Ammon's horn (tissue), 1 donor: ENCODE measurements at regions not wholly inside any gene's neighbourhood (a gene's known extent, or its start where the extent isn't known, plus 50 kb on each side); places are given as distances from the start of the nearest gene placed in this dataset.
"Not testable (repeated sequence)": the region's sequence is repeated elsewhere in the genome, so short reads cannot be mapped to it uniquely, and the experiment has no call there.

ENCODE experiments used
- DNase-seq: peaks from one replicate; pipeline ENCODE4 v3.0.0-alpha.2; 2016; ENCODE audit warnings: low spot score

GRCh38 chr1:68868606-68869005, 371.7 kb upstream of the DEPDC1 start:
- DNase-seq, result no peak

- no peak for DNase-seq
Measured at GRCh38 chr1:68873144-68873543, 376.3 kb upstream of the DEPDC1 start.

DNA sequence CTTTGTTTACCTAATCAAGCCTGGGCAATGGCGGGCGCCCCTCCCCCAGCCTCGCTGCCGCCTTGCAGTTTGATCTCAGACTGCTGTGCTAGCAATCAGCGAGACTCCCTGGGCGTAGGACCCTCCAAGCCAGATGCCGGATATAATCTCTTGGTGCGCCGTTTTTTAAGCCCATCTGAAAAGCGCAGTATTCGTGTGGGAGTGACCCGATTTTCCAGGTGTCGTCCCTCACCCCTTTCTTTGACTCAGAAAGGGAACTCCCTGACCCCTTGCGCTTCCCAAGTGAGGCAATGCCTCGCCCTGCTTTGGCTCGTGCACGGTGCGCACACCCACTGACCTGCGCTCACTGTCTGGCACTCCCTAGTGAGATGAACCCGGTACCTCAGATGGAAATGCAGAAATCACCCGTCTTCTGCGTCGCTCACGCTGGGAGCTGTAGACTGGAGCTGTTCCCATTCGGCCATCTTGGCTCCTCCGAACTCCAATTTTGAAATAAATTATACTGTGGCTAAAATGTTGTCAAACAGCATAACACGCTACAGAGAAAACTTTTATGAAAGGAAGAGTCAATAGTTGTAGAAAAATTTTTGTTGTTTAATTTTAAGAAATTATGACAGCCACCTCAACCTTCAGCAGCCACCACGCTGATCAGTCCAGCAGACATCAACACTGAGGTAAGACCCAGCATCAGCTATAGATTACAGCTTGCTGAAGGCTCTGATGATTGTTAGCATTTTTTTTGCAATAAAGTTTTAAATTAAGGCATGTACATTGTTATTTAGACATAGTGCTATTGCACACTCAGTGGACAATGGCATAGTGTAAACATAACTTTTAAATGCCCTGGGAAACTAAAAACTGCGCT, 384.7 kb upstream of the DEPDC1 start:
- not testable (repeated sequence) for DNase-seq

- DNase-seq, result no peak
Measured at GRCh38 chr1:68889471-68889870, 392.6 kb upstream of the DEPDC1 start.

GRCh38 chr1:68890736-68891135, 393.9 kb upstream of the DEPDC1 start:
- DNase-seq, result no peak

DNA sequence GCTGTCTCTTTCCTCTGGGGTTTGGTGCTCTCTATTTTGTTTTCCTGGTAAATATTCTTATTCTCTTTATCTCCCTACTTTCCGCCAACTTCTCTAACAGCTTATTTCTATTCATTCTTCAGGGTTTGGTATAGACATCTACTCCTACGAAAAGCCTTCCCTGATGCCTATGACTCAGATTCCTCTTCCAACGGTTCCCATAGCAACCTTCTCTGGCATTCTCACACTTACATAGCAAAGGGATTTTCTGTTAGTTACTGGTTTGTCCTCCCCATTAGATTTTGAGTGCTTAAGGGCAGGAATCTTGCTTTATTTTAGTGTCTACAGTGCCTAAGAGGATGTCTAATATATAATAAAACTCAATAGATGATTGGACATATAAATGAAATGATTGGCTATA, 407.6 kb upstream of the DEPDC1 start:
- DNase-seq, result peak; percentile 70

DNA sequence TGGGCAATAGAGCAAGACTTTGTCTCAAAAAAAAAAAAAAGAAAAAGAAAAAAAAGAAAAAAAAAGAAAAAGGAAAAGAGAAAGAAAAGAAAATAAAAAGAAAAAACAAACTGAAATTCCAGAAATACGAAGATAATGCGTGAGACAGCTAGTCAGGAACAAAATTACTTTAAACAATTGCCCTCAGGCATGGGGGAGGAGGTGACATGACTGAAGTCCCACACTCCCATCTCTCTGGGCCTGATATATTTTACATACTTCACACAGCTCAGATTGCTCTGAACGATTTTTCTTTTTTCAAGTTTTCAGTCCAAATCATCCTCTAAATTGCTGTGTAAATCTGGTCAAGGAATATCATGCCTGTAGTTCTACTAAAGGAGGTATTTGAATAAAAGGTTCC, 409.5 kb upstream of the DEPDC1 start:
- no peak for DNase-seq

GRCh38 chr1:68907491-68907890, 410.6 kb upstream of the DEPDC1 start:
- no peak for DNase-seq

GRCh38 chr1:68908316-68908715, 411.4 kb upstream of the DEPDC1 start:
- no peak for DNase-seq

DNA sequence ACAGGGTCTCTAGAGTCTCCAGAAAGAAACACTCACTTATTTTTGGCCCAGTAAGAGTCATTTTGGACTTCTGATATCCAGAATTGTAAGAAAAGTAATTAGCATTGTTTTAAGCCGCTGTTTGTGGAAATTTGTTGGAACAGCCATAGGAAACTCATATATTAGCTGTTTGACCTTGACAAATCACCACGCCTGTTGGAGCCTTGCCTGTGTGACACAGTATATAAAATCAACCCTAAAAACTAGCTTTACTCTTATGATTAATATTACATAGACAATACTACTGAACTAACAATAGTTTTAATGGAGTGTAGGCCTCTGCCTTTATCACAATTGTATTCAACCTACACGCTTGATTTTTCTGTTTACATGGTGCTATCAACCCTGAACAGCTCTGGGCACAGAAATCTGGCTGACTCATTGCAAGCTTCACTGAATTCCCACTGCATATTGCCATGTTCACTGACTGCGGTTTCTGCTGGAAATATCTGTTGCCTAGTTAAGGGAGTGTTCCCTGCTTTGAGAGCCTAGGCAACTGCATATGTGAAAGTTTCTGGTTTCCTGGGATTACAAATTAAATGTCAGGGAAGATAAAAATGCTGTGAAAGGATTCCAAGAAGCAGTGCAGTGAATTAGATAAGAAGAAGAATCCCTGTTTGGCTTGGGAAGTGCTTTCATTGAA, 419.5 kb upstream of the DEPDC1 start:
- peak; percentile 78 for DNase-seq

DNA sequence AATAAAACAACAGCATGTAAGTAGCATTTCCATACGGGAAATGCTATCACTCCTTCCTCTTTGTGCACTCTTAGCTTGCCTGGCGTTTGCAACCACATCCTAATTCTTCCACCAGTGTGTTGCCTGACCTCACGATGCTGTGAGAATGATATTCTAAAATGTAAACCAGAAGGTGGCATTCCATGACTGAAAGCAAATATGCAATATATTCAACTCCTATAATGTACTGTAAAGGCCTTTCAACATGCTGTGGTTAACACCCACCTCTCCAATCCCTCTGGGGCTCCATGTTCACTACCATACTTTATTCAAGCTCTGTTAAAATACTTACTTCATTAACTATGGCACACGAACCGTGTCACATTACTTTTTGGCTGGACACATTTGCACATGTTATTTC, 420.6 kb upstream of the DEPDC1 start:
- no peak for DNase-seq

- DNase-seq, result no peak
Measured at GRCh38 chr1:68918563-68918962, 421.7 kb upstream of the DEPDC1 start.

DNA sequence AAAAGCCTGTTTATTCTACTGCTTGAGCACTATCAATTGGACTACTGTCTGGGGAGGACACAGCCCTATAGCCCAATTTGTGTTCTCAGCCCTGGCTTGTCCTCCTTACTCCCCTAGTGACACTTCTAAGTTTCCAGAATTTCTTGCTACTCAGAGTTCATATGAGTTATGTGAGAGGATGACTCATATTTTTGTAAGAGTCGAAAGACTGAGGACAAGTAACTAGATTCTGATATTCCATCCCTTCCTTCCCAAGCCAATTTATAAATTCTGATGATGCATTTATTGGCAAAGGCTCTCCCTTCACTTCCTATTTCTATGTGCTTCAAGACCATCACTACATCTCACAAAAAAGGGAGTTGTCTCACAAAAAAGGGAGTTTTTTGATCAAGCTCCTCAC, 422.2 kb upstream of the DEPDC1 start:
- DNase-seq, result no peak

DNA sequence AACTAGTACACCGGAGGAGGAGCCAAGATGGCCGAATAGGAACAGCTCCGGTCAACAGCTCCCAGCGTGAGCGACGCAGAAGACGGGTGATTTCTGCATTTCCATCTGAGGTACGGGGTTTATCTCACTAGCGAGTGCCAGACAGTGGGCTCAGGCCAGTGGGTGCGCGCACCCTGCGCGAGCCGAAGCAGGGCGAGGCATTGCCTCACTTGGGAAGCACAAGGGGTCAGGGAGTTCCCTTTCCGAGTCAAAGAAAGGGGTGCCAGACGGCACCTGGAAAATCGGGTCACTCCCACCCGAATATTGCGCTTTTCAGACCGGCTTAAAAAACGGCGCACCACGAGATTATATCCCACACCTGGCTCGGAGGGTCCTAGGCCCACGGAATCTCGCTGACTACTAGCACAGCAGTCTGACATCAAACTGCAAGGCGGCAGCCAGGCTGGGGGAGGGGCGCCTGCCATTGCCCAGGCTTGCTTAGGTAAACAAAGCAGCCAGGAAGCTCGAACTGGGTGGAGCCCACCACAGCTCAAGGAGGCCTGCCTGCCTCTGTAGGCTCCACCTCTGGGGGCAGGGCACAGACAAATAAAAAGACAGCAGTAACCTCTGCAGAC, 426.7 kb upstream of the DEPDC1 start:
- DNase-seq, result not testable (repeated sequence)

GRCh38 chr1:68930101-68930500, 433.2 kb upstream of the DEPDC1 start:
- DNase-seq, result no peak

- DNase-seq, result no peak
Measured at GRCh38 chr1:68936530-68936929, 439.6 kb upstream of the DEPDC1 start.

DNA sequence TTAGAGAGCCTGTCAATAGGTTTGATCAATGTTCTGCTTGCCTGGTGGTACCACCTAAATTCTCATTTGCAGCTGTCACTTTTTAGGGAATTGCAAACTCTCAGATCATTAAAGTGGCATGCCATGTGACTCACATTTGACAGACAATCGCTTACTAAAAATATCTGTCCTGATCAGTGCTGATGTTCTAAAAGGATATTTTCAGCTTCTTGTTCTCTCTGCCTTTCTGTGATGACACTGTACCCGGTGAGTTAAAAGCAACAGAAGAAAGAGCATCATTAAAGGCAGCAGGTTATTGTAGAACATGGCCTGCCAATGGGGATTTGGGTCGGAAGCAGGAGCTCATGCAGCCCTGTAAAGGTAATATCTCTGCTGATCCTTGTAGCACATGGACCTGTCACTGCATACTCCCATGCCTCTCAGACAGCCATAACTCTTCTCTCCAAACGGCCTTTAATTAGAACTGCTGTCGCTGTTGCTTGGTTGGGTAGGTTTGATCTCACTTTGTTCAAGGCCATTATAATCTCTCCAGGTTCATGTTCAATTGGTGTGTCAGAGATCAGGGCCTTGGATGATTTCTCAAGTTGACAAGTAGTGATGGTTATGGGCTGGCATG, 441.3 kb upstream of the DEPDC1 start:
- DNase-seq, result no peak

GRCh38 chr1:68950036-68950435, 453.2 kb upstream of the DEPDC1 start:
- DNase-seq, result no peak

DNA sequence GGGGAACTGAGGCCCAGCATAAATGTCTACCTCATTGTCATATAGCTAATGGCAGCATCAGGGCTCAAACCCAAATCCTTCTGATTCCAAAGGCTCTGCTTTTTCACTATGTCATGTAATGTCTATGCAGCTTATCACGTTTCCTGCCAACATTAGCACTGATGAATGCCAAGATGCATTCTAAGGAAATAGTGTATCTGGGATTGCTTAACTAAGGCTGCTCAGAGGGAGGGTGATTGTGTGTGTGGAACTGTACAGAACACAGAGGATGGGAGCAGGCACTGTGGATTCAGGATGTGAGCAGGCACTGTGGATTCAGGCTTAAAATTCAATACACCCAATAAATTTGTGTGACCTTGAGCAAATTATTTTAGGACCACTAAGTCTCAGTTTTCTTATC, 456.4 kb upstream of the DEPDC1 start:
- no peak for DNase-seq

GRCh38 chr1:68954841-68955240, 458.0 kb upstream of the DEPDC1 start:
- no peak for DNase-seq

DNA sequence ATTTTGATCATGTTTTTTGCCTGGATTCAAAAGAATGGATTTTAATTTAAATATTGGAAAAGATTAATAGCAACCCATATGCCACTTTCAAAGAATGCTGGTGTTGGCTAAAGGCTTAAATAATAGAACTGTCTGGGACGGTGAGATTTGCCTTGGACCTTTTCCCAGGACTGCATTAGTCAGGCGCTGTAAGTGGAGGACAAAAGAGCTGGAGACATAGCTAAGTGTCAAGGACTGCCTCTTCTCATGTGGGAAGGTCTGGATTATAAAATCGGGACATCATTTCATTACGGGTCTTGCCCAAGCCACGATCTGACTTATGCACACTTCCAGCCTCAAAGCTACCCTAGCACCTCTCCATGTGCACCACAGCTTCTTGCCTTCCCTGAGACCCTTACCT, 458.5 kb upstream of the DEPDC1 start:
- DNase-seq, result no peak

DNA sequence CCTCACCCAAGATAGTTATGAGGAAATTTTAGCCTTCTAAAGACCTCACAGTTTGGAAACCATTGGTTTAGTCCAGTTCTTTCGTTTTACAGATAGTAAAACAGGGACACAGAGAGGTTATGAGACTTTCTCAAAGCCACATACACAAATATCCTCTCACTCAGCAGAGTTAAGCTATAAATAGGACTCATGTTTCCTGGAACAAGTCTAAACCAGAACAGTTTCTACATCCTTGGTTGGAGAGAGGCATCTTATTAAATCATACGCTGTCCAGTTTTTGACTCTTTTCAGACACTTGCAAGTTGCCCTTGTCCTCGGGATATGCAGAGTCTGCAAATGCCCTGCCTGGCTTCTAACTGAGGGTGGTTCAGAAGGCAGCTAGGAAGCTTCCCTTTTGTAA, 462.1 kb upstream of the DEPDC1 start:
- DNase-seq, result no peak
